A549 (cell line): ENCODE measurements at regions not wholly inside any gene's neighbourhood (a gene's known extent, or its start where the extent isn't known, plus 50 kb on each side); places are given as distances from the start of the nearest gene placed in this dataset.
"Not testable (repeated sequence)": the region's sequence is repeated elsewhere in the genome, so short reads cannot be mapped to it uniquely, and the experiment has no call there.

Experiments used
- CEBPB ChIP-seq, 2 experiments: fragments of >200 bp in 1 of 2; sonication (Bioruptor Twin) in 1 of 2; formaldehyde crosslinking in 1 of 2; IDR thresholded peaks; 2 replicates each; pipeline ENCODE4 v1.6.1; 2012 to 2016
- CHD2 ChIP-seq: fragments of 150-350 bp; IDR thresholded peaks from 2 replicates; pipeline ENCODE4 v1.6.1; 2014; ENCODE audit warnings: low read length; ENCODE audit not compliant: partially characterized antibody
- CHD4 ChIP-seq: fragments of 200-600 bp; sonication (generic); IDR thresholded peaks from 2 replicates; pipeline ENCODE4 v1.6.1; 2016; ENCODE audit warnings: antibody characterized with exemption, mild to moderate bottlenecking, borderline replicate concordance
- CTCF ChIP-seq: fragments of >200 bp; sonication (Bioruptor Twin); formaldehyde crosslinking; IDR thresholded peaks from 3 replicates; pipeline ENCODE4 v1.5.1; 2016
- EP300 ChIP-seq, 2 experiments: fragments of >200 bp; sonication (Bioruptor Twin); formaldehyde crosslinking; IDR thresholded peaks; 2 replicates in 1 of 2; 3 replicates in 1 of 2; pipeline ENCODE4 v1.6.1; 2016 to 2017
- JUN ChIP-seq, 2 experiments: fragments of >200 bp; sonication (Bioruptor Twin); formaldehyde crosslinking; IDR thresholded peaks; 2 replicates in 1 of 2; 3 replicates in 1 of 2; pipeline ENCODE4 v1.6.1; 2016 to 2017
- POLR2A ChIP-seq: IDR thresholded peaks from 2 replicates; pipeline ENCODE4 v1.6.1; 2012; ENCODE audit warnings: mild to moderate bottlenecking, low read length
- POLR2AphosphoS2 ChIP-seq: conservative IDR thresholded peaks from 2 replicates; pipeline ENCODE4 v1.6.1; 2012; ENCODE audit warnings: low read length, improper control_type of control experiment, inconsistent platforms
- RAD21 ChIP-seq, 2 experiments: fragments of >200 bp in 1 of 2; sonication (Bioruptor Twin) in 1 of 2; formaldehyde crosslinking in 1 of 2; IDR thresholded peaks in 1 of 2; conservative IDR thresholded peaks in 1 of 2; 2 replicates in 1 of 2; 3 replicates in 1 of 2; pipeline ENCODE4 v1.6.1; 2012 to 2018; ENCODE audit warnings: inconsistent platforms in 1 of 2
- TF ChIP-seq, protein P1 (sequence below): fragments of 450-650 bp; IDR thresholded peaks from 2 replicates; pipeline ENCODE4 v1.6.1; 2014; ENCODE audit warnings: antibody characterized with exemption

GRCh38 chr5:30494113-30494512 is 699.4 kb upstream of the CDH6 start:
- not testable (repeated sequence) for TF ChIP-seq POLR2A; JUN (IDR thresholded peaks at IDR 0.05); CTCF; RAD21 (conservative IDR thresholded peaks at IDR 0.05 in 1 of 2, IDR thresholded peaks at IDR 0.05 in 1 of 2); POLR2AphosphoS2; CHD4; EP300 (IDR thresholded peaks at IDR 0.05); CHD2; CEBPB (IDR thresholded peaks at IDR 0.05)
- TF ChIP-seq, protein P1, sequence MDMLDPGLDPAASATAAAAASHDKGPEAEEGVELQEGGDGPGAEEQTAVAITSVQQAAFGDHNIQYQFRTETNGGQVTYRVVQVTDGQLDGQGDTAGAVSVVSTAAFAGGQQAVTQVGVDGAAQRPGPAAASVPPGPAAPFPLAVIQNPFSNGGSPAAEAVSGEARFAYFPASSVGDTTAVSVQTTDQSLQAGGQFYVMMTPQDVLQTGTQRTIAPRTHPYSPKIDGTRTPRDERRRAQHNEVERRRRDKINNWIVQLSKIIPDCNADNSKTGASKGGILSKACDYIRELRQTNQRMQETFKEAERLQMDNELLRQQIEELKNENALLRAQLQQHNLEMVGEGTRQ, result not testable (repeated sequence)
